ENCODE measurements at regions not wholly inside any gene's neighbourhood (a gene's known extent, or its start where the extent isn't known, plus 50 kb on each side); places are given as distances from the start of the nearest gene placed in this dataset.

GRCh38 chrX:81875800-81876199 lies 673.9 kb downstream of the SH3BGRL start:
- no peaks in the 10 kb centered on the region for H3K4me1 ChIP-seq
- DNase-seq (no peak), ATAC-seq (no peak)
- intact Hi-C loops (cut with DNase I), result no loop called here
- peaks cover 0 to 21% (median 0%) of the 10 kb centered on the region in 12 donors for H3K9me3 ChIP-seq
- TF ChIP-seq POLR2A (IDR thresholded peaks at IDR 0.05), result no peak
- no peak for TF ChIP-seq CTCF (IDR thresholded peaks at IDR 0.05)
- H3K36me3 ChIP-seq, result no peaks in the 10 kb centered on the region
- no peaks in the 10 kb centered on the region for H3K27me3 ChIP-seq
- WGBS, 4 donors, result 75 to 89% (median 85%) methylated on average over 1 of the region's 1 CpG
- no peak overlapping the region for H3K4me3 ChIP-seq
- no peak overlapping the region for H3K27ac ChIP-seq

DNA sequence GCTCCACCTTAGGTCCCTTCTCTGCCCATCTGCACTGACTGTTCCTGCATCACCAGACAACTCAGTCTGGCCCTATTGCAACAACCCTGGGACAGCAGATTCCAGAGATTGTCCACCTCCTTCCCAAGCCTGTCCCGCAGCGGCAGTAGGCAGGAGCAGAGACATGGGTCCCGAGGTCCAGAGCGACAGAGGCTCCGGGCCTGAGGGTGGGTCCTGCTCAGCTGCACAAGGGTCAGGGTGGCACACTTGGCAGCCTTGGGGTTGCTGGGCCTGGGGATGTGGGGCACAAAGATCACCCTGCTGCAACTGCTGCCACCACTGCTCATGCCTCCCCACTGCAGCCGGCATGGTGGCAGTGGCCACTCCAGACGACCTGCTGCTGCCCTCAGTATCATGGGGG lies 674.5 kb downstream of the SH3BGRL start:
- H3K4me3 ChIP-seq, result no peak overlapping the region
- no peaks in the 10 kb centered on the region for H3K36me3 ChIP-seq
- intact Hi-C loops (cut with DNase I), result no loop called here
- peaks cover 0 to 15% (median 0%) of the 10 kb centered on the region in 12 donors for H3K9me3 ChIP-seq
- WGBS, 4 donors, result 56 to 91% (median 82%) methylated on average over 2 to 7 of the region's 7 CpGs
- DNase-seq (no peak), ATAC-seq (no peak)
- no peaks in the 10 kb centered on the region for H3K27me3 ChIP-seq
- TF ChIP-seq CTCF (IDR thresholded peaks at IDR 0.05) (no peak), POLR2A (IDR thresholded peaks at IDR 0.05) (no peak)
- H3K4me1 ChIP-seq, result no peaks in the 10 kb centered on the region
- H3K27ac ChIP-seq, result no peak overlapping the region

DNA sequence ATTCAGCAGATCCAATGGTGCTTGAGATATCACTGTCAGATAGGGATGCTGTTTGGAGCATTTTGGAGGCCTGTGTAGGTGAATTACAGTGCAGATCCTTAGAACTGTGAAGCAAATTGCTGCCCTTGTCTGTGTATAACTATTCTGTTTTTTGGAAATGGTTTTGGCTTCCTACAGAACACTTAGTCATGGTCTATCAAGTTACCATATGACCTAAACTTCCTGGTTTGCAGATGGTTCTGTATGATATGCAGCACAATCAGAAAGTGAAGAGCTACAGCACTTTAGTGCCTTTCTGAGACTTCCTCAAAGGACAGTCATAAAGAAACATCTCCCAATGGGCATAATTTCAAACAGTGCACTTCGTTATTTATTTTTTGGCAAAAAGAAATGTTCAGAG lies 688.6 kb downstream of the SH3BGRL start:
- DNase-seq (no peak), ATAC-seq (no peak)
- TF ChIP-seq CTCF (IDR thresholded peaks at IDR 0.05) (no peak), POLR2A (IDR thresholded peaks at IDR 0.05) (no peak)
- WGBS, 4 donors, result 14 to 44% (median 39%) methylated on average over 1 of the region's 1 CpG
- no peaks in the 10 kb centered on the region for H3K27me3 ChIP-seq
- H3K9me3 ChIP-seq, result no peaks in the 10 kb centered on the region
- no peak overlapping the region for H3K4me3 ChIP-seq
- no peaks in the 10 kb centered on the region for H3K4me1 ChIP-seq
- no peak overlapping the region for H3K27ac ChIP-seq
- intact Hi-C loops (cut with DNase I), result no loop called here
- no peaks in the 10 kb centered on the region for H3K36me3 ChIP-seq

DNA sequence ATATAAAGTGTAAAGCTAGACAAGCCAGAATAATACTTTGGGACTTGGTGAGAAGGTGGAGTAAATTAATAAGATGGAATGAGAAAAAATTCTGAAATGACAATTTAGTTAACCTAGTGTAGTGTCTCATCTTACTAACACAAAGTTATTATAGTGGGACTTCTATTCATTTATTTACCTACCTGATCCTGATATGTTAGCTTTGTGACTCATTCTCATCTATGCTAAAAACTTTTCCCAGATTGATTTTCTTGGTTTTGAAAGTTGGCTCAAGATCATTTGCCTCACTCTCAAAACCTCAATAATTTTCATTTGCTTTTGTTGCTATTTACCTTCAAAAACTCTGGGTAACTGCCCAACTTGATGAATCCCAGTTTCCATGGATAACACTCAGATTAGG lies 698.6 kb downstream of the SH3BGRL start:
- intact Hi-C loops (cut with DNase I), result no loop called here
- Histone ChIP-seq H3K36me3 (no peaks in the 10 kb centered on the region), H3K4me3 (no peak overlapping the region), H3K4me1 (no peaks in the 10 kb centered on the region), H3K27me3 (no peaks in the 10 kb centered on the region), H3K9me3 (no peaks in the 10 kb centered on the region), H3K27ac (no peak overlapping the region)
- ATAC-seq (no peak), DNase-seq (no peak)
- TF ChIP-seq CTCF (IDR thresholded peaks at IDR 0.05), result no peak
- no peak for TF ChIP-seq POLR2A (IDR thresholded peaks at IDR 0.05)
